ENCODE measurements at regions not wholly inside any gene's neighbourhood (a gene's known extent, or its start where the extent isn't known, plus 50 kb on each side); places are given as distances from the start of the nearest gene placed in this dataset.

DNA sequence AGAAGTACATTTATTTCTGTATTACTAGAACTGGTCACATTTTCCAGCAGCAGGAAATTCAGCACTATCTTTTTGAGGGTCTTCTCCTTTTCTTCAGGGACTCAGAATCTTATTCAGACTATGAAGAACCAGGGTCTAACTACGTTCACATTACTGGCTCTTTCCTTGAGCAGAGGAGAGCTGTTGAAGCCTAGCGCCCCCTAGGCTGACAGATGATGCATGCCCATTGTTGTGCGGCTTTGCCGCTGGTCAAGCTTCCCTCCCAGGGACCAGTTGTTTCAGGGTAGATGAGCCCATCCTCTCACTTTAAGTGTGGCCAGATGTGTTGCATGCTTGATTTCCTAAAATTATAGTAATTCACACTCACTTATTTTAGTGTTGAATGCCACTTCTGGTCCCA is 168.2 kb upstream of the PDGFD start:
- no peaks in the 10 kb centered on the region for H3K27me3 ChIP-seq (ENCODE audit: control insufficient read depth in 2 of 2, insufficient read depth in 2 of 2, low read length in 2 of 2)
- TF ChIP-seq ATF4 (CRISPR knock-in tag; IDR thresholded peaks at IDR 0.05) (no peak), ELF4 (CRISPR knock-in tag; IDR thresholded peaks at IDR 0.05) (no peak), CBX5 (IDR thresholded peaks at IDR 0.05; ENCODE audit: borderline replicate concordance, low read depth) (no peak), TEAD1 (CRISPR knock-in tag; IDR thresholded peaks at IDR 0.05) (no peak), ETS2 (tag; IDR thresholded peaks at IDR 0.05; ENCODE audit: borderline replicate concordance, poor library complexity, severe bottlenecking) (no peak), BRD9 (IDR thresholded peaks at IDR 0.05; ENCODE audit: low read depth, partially characterized antibody) (no peak)
- TF ChIP-seq, protein P1, sequence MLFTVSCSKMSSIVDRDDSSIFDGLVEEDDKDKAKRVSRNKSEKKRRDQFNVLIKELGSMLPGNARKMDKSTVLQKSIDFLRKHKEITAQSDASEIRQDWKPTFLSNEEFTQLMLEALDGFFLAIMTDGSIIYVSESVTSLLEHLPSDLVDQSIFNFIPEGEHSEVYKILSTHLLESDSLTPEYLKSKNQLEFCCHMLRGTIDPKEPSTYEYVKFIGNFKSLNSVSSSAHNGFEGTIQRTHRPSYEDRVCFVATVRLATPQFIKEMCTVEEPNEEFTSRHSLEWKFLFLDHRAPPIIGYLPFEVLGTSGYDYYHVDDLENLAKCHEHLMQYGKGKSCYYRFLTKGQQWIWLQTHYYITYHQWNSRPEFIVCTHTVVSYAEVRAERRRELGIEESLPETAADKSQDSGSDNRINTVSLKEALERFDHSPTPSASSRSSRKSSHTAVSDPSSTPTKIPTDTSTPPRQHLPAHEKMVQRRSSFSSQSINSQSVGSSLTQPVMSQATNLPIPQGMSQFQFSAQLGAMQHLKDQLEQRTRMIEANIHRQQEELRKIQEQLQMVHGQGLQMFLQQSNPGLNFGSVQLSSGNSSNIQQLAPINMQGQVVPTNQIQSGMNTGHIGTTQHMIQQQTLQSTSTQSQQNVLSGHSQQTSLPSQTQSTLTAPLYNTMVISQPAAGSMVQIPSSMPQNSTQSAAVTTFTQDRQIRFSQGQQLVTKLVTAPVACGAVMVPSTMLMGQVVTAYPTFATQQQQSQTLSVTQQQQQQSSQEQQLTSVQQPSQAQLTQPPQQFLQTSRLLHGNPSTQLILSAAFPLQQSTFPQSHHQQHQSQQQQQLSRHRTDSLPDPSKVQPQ (CRISPR knock-in tag; IDR thresholded peaks at IDR 0.05; ENCODE audit: borderline replicate concordance) = no peak
- TF ChIP-seq, protein P2, sequence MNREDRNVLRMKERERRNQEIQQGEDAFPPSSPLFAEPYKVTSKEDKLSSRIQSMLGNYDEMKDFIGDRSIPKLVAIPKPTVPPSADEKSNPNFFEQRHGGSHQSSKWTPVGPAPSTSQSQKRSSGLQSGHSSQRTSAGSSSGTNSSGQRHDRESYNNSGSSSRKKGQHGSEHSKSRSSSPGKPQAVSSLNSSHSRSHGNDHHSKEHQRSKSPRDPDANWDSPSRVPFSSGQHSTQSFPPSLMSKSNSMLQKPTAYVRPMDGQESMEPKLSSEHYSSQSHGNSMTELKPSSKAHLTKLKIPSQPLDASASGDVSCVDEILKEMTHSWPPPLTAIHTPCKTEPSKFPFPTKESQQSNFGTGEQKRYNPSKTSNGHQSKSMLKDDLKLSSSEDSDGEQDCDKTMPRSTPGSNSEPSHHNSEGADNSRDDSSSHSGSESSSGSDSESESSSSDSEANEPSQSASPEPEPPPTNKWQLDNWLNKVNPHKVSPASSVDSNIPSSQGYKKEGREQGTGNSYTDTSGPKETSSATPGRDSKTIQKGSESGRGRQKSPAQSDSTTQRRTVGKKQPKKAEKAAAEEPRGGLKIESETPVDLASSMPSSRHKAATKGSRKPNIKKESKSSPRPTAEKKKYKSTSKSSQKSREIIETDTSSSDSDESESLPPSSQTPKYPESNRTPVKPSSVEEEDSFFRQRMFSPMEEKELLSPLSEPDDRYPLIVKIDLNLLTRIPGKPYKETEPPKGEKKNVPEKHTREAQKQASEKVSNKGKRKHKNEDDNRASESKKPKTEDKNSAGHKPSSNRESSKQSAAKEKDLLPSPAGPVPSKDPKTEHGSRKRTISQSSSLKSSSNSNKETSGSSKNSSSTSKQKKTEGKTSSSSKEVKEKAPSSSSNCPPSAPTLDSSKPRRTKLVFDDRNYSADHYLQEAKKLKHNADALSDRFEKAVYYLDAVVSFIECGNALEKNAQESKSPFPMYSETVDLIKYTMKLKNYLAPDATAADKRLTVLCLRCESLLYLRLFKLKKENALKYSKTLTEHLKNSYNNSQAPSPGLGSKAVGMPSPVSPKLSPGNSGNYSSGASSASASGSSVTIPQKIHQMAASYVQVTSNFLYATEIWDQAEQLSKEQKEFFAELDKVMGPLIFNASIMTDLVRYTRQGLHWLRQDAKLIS (CRISPR knock-in tag; IDR thresholded peaks at IDR 0.05) = no peak
- no peaks in the 10 kb centered on the region; the same call in 1 of the 2 replicates for H3K9me3 ChIP-seq (replicated peaks; ENCODE audit: control insufficient read depth, insufficient read depth, low read depth, low read length)
- ATAC-seq (no peak), DNase-seq (ENCODE audit: extremely low read depth in 1 of 4, low spot score in 3 of 4) (peak in 1 of 4 experiments; percentile 4), FAIRE-seq (no peak)
- ChIA-PET POLR2A (no interaction called here), CTCF (ENCODE audit: low intra/inter-chr PET ratio) (no interaction called here)
- H3K9ac ChIP-seq (ENCODE audit: insufficient read depth in 1 of 2, low read depth in 2 of 2, low read length in 2 of 2) = no peak overlapping the region
- H3K9me1 ChIP-seq (ENCODE audit: control insufficient read depth, insufficient read depth, low read length) = no peaks in the 10 kb centered on the region
- 8% methylated on average over 4 of the region's 4 CpGs for WGBS (ENCODE audit: insufficient coverage, low coverage, missing lambda C conversion rate)
- intact Hi-C loops (cut with micrococcal nuclease) = no loop called here
- no peaks in the 10 kb centered on the region for H3K4me1 ChIP-seq (replicated peaks in 1 of 2; ENCODE audit: control insufficient read depth in 2 of 2, insufficient read depth in 2 of 2, low read length in 2 of 2)
- H3K4me2 ChIP-seq (ENCODE audit: insufficient read depth, low read length) = no peak overlapping the region
- BruUV-seq (replicated peaks) = no TSS peak
- H3K27ac ChIP-seq (ENCODE audit: extremely low read depth, low read depth, low read length) = no peak overlapping the region
- no peaks in the 10 kb centered on the region for H4K20me1 ChIP-seq (replicated peaks; ENCODE audit: control insufficient read depth, insufficient read depth, low read length)
- H2AFZ ChIP-seq (ENCODE audit: low read depth, low read length) = no peak overlapping the region
- no peaks in the 10 kb centered on the region for H3K36me3 ChIP-seq (ENCODE audit: control insufficient read depth, insufficient read depth, low read length)
- no peaks in the 10 kb centered on the region for H3K79me2 ChIP-seq (ENCODE audit: control insufficient read depth, insufficient read depth, low read length)
- in situ Hi-C loops (cut with MboI) = no loop called here
- H3K4me3 ChIP-seq = no peak overlapping the region

All from K562 (cell line).